LNCaP clone FGC (cell line): ENCODE measurements at regions not wholly inside any gene's neighbourhood (a gene's known extent, or its start where the extent isn't known, plus 50 kb on each side); places are given as distances from the start of the nearest gene placed in this dataset.
"Not testable (repeated sequence)": the region's sequence is repeated elsewhere in the genome, so short reads cannot be mapped to it uniquely, and the experiment has no call there.

Source experiments
- DNase-seq: peaks from one replicate; pipeline ENCODE4 v3.0.0-alpha.2; 2011; ENCODE audit warnings: low read depth
- H3K4me3 ChIP-seq: 2 replicates; pipeline ENCODE4 v1.5.1; 2011; ENCODE audit warnings: mild to moderate bottlenecking, low read depth, low read length, control low read depth
- TF ChIP-seq, protein P1 (sequence below): IDR thresholded peaks from 2 replicates; pipeline ENCODE4 v1.5.1; 2012; ENCODE audit warnings: mild to moderate bottlenecking; ENCODE audit not compliant: control insufficient read depth, insufficient read depth; ENCODE audit errors: extremely low read depth

GRCh38 chr1:273772-274171, 177.7 kb downstream of the OR4F29 start:
- H3K4me3 ChIP-seq, DNase-seq: not testable (repeated sequence)

- TF ChIP-seq, protein P1, sequence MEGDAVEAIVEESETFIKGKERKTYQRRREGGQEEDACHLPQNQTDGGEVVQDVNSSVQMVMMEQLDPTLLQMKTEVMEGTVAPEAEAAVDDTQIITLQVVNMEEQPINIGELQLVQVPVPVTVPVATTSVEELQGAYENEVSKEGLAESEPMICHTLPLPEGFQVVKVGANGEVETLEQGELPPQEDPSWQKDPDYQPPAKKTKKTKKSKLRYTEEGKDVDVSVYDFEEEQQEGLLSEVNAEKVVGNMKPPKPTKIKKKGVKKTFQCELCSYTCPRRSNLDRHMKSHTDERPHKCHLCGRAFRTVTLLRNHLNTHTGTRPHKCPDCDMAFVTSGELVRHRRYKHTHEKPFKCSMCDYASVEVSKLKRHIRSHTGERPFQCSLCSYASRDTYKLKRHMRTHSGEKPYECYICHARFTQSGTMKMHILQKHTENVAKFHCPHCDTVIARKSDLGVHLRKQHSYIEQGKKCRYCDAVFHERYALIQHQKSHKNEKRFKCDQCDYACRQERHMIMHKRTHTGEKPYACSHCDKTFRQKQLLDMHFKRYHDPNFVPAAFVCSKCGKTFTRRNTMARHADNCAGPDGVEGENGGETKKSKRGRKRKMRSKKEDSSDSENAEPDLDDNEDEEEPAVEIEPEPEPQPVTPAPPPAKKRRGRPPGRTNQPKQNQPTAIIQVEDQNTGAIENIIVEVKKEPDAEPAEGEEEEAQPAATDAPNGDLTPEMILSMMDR = peak; percentile 64
- peak; percentile 8 for DNase-seq
- H3K4me3 ChIP-seq = not testable (repeated sequence)
Observed at GRCh38 chr1:267815-268214, 183.7 kb downstream of the OR4F29 start.
